Spleen (tissue), 7 donors: ENCODE measurements at regions not wholly inside any gene's neighbourhood (a gene's known extent, or its start where the extent isn't known, plus 50 kb on each side); places are given as distances from the start of the nearest gene placed in this dataset.

Experiments
- POLR2A ChIP-seq, 3 donors: fragments of 450-650 bp; IDR thresholded peaks; one replicate each; pipeline ENCODE4 v1.5.1; 2017; ENCODE audit warnings: antibody characterized with exemption in 3 of 3, mild to moderate bottlenecking in 1 of 3
- POLR2AphosphoS5 ChIP-seq, 3 donors: sonication (generic); formaldehyde crosslinking; IDR thresholded peaks; one replicate each; pipeline ENCODE4 v1.5.1; 2017; ENCODE audit warnings: antibody characterized with exemption in 3 of 3
- TF ChIP-seq, protein P1 (sequence below), 11 experiments: fragments of 200-600 bp in 7 of 11; fragments of 450-650 bp in 4 of 11; sonication (generic) in 4 of 11; IDR thresholded peaks in 8 of 11; conservative IDR thresholded peaks in 3 of 11; 1 replicate in 7 of 11; 2 replicates in 4 of 11; pipeline versions ENCODE4 v1.4.0 to v1.8.0; 2016 to 2021; ENCODE audit warnings: antibody characterized with exemption in 11 of 11, inconsistent platforms in 4 of 11, mild to moderate bottlenecking in 1 of 11
- donor health status: DM: no; HTN: no; CAD: no; lungs with moderate emphysema.
- donor health status: DM: no; HTN: no; CAD: no.
- donor health status: DM: no; HTN: no; CAD: no.

DNA sequence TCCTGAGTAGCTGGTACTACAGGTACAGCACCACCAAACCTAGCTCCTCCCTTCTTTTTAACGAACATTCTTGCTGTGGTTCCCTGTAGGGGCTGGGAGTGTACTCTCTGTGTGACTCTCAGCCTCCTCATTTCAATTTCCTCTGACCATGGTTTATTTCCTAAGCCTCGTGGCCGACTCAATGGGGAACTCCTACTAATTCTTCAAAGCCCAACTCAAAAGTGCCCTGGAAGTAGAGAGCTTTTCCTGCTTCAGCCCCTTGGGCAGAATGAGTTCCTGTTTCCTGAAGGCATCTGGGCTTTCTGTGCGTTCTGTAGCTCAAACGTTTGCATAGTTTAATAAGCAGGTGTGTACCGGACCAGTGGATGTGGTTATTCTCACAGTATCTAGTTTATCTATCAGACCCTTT is 70.9 kb upstream of the ACOT11 start:
- TF ChIP-seq POLR2A (IDR thresholded peaks at IDR 0.05) (no peak), POLR2AphosphoS5 (IDR thresholded peaks at IDR 0.05) (no peak)
- TF ChIP-seq, protein P1, sequence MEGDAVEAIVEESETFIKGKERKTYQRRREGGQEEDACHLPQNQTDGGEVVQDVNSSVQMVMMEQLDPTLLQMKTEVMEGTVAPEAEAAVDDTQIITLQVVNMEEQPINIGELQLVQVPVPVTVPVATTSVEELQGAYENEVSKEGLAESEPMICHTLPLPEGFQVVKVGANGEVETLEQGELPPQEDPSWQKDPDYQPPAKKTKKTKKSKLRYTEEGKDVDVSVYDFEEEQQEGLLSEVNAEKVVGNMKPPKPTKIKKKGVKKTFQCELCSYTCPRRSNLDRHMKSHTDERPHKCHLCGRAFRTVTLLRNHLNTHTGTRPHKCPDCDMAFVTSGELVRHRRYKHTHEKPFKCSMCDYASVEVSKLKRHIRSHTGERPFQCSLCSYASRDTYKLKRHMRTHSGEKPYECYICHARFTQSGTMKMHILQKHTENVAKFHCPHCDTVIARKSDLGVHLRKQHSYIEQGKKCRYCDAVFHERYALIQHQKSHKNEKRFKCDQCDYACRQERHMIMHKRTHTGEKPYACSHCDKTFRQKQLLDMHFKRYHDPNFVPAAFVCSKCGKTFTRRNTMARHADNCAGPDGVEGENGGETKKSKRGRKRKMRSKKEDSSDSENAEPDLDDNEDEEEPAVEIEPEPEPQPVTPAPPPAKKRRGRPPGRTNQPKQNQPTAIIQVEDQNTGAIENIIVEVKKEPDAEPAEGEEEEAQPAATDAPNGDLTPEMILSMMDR (IDR thresholded peaks at IDR 0.05 in 8 of 11, conservative IDR thresholded peaks at IDR 0.05 in 3 of 11): no peak
